Left lobe of liver (tissue), 2 donors: ENCODE measurements at regions not wholly inside any gene's neighbourhood (a gene's known extent, or its start where the extent isn't known, plus 50 kb on each side); places are given as distances from the start of the nearest gene placed in this dataset.
"Not testable (repeated sequence)": the region's sequence is repeated elsewhere in the genome, so short reads cannot be mapped to it uniquely, and the experiment has no call there.

Experiments used
- ATAC-seq: fragments of 200-7000 bp; cut with Tn5 transposase; one replicate; pipeline ENCODE4 v1.9.1; 2020; ENCODE audit warnings: mild to moderate bottlenecking, moderate library complexity
- DNase-seq: peaks from one replicate; pipeline ENCODE4 v3.0.0-alpha.2; 2020; ENCODE audit warnings: low spot score
- donor health status: DM: no; HTN: no; CAD: no; lungs with moderate emphysema.
- donor health status: DM: no; HTN: yes; CAD: no.

DNA sequence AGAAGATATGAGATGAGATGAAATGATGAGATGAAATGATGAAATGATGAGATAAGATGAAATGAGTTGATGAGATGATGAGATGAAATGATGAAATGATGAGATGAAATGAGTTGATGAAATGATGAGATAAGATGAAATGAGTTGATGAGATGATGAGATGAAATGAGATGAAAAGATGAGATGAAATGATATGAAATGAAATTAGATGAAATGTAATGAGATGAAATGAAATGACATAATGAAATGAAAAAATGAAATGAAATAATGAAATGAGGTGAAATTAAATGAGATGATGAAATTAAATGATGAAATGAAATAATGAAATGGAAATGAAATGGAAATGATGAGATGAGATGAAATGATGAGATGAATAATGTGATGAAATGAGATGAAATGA, 231.6 kb downstream of the GOLGA6L6 start:
- not testable (repeated sequence) for ATAC-seq

GRCh38 chr15:20309395-20309794, 232.2 kb downstream of the GOLGA6L6 start:
- not testable (repeated sequence) for ATAC-seq, DNase-seq

More for the DNA sequence above, 231.6 kb downstream of the GOLGA6L6 start:
- DNase-seq, result not testable (repeated sequence)

GRCh38 chr15:20308027-20308690, 233.4 kb downstream of the GOLGA6L6 start:
- DNase-seq, ATAC-seq: not testable (repeated sequence)

GRCh38 chr15:20307137-20307536, 234.5 kb downstream of the GOLGA6L6 start:
- ATAC-seq, DNase-seq: not testable (repeated sequence)

GRCh38 chr15:20306497-20307106, 235.0 kb downstream of the GOLGA6L6 start:
- not testable (repeated sequence) for ATAC-seq
- DNase-seq, result peak; percentile 48

DNA sequence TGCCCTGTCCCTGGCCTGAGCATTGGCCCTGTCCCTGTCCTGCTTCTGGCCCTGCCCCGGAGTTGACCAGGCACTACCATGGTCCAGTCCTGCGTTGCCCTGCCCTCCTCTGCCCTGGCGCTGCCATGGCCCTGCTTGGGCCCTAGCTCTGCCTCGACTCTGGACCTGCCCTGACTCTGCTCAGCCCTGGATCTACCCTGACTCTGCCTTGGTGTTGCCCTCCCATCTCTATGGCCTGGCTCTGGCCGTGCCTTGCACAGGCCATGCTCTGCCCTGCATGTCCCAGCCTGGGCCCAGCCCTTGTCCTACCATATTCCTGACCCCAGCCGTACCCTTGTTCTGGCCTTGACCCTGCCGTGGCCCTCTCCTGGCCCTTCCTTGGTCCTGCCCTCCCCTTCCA, 235.7 kb downstream of the GOLGA6L6 start:
- not testable (repeated sequence) for ATAC-seq
- peak; percentile 41 for DNase-seq

GRCh38 chr15:20305015-20305465, 236.6 kb downstream of the GOLGA6L6 start:
- not testable (repeated sequence) for DNase-seq, ATAC-seq

DNA sequence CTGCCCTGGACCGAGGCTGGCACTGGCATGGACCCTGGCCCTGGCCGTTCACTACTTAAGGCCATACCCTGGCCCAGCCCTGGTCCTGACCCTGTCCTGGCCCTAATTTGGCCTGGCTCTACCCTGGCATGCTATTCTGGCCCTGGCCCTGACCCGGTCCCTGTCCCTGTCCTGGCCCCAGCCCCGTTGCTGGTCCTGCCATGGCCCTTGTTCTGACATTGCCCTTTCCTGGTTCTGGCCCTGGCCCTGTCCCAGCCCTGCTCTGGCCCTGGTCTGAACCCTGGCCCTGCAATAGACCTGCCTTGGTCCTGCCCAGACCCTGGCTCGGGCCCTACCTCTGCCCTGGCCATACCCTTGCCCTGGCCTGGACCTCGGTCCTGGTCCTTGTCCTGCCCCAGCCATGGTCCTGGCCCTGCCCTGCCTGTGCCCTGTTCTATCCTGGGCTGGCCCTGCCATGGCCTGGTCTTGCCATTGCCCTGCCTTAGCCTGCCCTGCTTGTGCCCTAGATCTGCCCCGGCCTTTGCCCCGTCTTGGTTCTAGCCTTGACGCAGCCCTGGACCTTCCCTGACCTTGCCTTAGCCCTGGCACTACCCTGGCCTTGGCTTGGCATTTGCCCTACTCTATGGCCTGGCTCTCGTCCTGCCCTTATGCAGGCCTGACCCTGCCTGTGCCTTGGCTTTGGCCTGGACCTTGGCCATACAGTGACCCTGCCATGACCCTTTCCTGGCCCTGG, 237.2 kb downstream of the GOLGA6L6 start:
- peak; percentile 49 for ATAC-seq
- peak; percentile 60 for DNase-seq

GRCh38 chr15:20303248-20304171, 238.1 kb downstream of the GOLGA6L6 start:
- ATAC-seq, result not testable (repeated sequence)
- peak; percentile 48 for DNase-seq

- DNase-seq, result peak; percentile 48
Observed at GRCh38 chr15:20302141-20303069, 239.2 kb downstream of the GOLGA6L6 start.

GRCh38 chr15:20301471-20302081, 240.0 kb downstream of the GOLGA6L6 start:
- not testable (repeated sequence) for ATAC-seq
- peak; percentile 53 for DNase-seq

More at GRCh38 chr15:20302141-20303069, 239.2 kb downstream of the GOLGA6L6 start:
- not testable (repeated sequence) for ATAC-seq

- ATAC-seq, result not testable (repeated sequence)
- DNase-seq, result peak; percentile 42
Observed at GRCh38 chr15:20301041-20301390, 240.6 kb downstream of the GOLGA6L6 start.

DNA sequence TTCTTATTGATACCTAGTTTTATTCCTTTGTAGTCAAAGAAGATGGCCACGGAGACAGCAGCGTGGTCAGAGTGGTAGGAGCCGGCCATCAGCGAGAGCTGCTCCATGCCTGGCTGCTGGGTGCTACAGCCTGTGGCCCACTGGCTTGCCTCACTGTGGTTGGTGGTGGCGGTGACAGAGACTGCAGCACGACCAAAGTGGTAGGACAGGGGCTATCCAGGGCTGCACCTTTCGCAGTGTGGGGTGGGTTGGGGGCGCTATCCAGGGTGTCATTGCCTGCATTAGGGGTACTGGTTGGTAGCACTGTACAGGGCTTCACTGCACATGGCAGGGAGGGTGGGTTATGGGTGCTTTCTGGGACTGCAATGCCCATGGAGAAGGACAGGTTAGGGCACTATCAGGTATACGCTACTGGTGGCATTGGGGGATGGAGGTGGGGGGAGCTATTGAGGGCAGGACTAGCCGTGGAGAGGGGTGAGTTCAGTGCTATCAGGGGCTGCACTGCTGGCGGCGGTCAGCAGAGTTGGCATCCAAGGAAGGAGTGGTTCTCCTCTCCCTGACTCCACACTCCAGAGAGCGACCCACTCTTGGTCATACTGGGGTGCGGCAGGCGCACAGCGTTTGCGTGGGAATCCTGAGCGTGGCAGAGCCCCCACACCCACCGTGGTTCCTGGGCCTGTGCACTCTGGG, 241.1 kb downstream of the GOLGA6L6 start:
- peak; percentile 45 for DNase-seq

GRCh38 chr15:20297603-20298123, 243.9 kb downstream of the GOLGA6L6 start:
- not testable (repeated sequence) for ATAC-seq, DNase-seq

More for the DNA sequence above, 241.1 kb downstream of the GOLGA6L6 start:
- ATAC-seq, result not testable (repeated sequence)

DNA sequence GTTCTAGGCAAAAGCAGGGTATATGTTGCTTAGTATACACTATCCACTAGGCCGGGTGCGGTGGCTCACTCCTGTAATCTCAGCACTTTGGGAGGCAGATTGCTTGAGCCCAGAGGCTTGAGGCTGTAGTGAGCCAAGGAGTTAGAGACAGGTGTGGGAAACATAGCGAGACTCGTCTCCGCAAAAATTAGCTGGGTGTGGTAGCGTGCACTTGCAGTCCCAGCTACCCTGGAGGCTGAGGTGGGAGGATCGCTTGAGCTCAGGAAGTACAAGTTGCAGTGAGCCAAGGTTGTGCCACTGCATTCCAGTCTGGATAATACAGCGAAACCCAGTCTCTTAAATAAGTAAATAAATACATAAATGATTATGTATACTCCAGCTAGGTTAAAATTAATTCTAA, 245.3 kb downstream of the GOLGA6L6 start:
- DNase-seq, result peak; percentile 41
- not testable (repeated sequence) for ATAC-seq

GRCh38 chr15:20295238-20295811, 246.3 kb downstream of the GOLGA6L6 start:
- ATAC-seq, result no peak
- peak; percentile 48 for DNase-seq

GRCh38 chr15:20294651-20295237, 246.9 kb downstream of the GOLGA6L6 start:
- no peak for ATAC-seq

More at GRCh38 chr15:20294651-20295237, 246.9 kb downstream of the GOLGA6L6 start:
- DNase-seq, result peak; percentile 51
